Loucy (cell line): ENCODE measurements at regions not wholly inside any gene's neighbourhood (a gene's known extent, or its start where the extent isn't known, plus 50 kb on each side); places are given as distances from the start of the nearest gene placed in this dataset.

Experiments
- CTCF ChIP-seq: fragments of 200-600 bp; sonication (generic); conservative IDR thresholded peaks from 2 replicates; pipeline ENCODE4 v1.5.1; 2014; ENCODE audit warnings: mild to moderate bottlenecking, antibody characterized with exemption, low read length
- EZH2phosphoT487 ChIP-seq: fragments of 200-600 bp; IDR thresholded peaks from 2 replicates; pipeline ENCODE4 v1.6.1; 2018; ENCODE audit warnings: antibody characterized with exemption, mild to moderate bottlenecking, moderate library complexity, borderline replicate concordance

GRCh38 chr2:41576423-41576822, 471.4 kb upstream of the PKDCC start:
- TF ChIP-seq CTCF: no peak
- no peak for TF ChIP-seq EZH2phosphoT487
